AG04450 (cell line): ENCODE measurements at regions not wholly inside any gene's neighbourhood (a gene's known extent, or its start where the extent isn't known, plus 50 kb on each side); places are given as distances from the start of the nearest gene placed in this dataset.

Source experiments
- CTCF ChIA-PET: fragments of 300-600, 350-600 bp; formaldehyde crosslinking; extraction: SDS; loops from one replicate; lab custom pipeline; 2022; ENCODE audit warnings: antibody characterized with exemption, inconsistent platforms; lab: Charles Lee
- POLR2A ChIA-PET: fragments of 350-600 bp; formaldehyde crosslinking; extraction: SDS; loops from one replicate; lab custom pipeline; 2021; ENCODE audit warnings: antibody characterized with exemption, inconsistent platforms; lab: Yijun Ruan, JAX
- DNase-seq: peaks from one replicate; pipeline ENCODE4 v3.0.0-alpha.2; 2011; ENCODE audit warnings: low read depth, low spot score
- H3K27ac ChIP-seq: one replicate; pipeline ENCODE4 v1.5.1; 2012; ENCODE audit warnings: low read depth, low read length, control low read depth
- H3K27me3 ChIP-seq: one replicate; pipeline ENCODE4 v1.6.0; 2012; ENCODE audit warnings: low read length; ENCODE audit not compliant: control insufficient read depth, insufficient read depth
- H3K4me3 ChIP-seq: 2 replicates; pipeline ENCODE4 v1.5.1; 2011; ENCODE audit warnings: mild to moderate bottlenecking, low read depth, low read length, control low read depth
- H3K9me3 ChIP-seq: 2 replicates; pipeline ENCODE4 v1.5.1; 2012; ENCODE audit warnings: low read length; ENCODE audit not compliant: control insufficient read depth, insufficient read depth
- CTCF ChIP-seq: IDR thresholded peaks from 2 replicates; pipeline ENCODE4 v1.5.1; 2011; ENCODE audit warnings: low read depth, low read length, control low read depth, inconsistent platforms

- ChIA-PET POLR2A (no interaction called here), CTCF (no interaction called here)
- Histone ChIP-seq H3K9me3 (no peaks in the 10 kb centered on the region), H3K27me3 (no peaks in the 10 kb centered on the region), H3K4me3 (no peak overlapping the region), H3K27ac (no peak overlapping the region)
- DNase-seq, result no peak
- TF ChIP-seq CTCF, result no peak
These were observed 205.4 kb upstream of the CARD18 start for GRCh38 chr11:105344938-105345337.

GRCh38 chr11:105334025-105334714 is 194.6 kb upstream of the CARD18 start:
- Histone ChIP-seq H3K4me3 (no peak overlapping the region), H3K9me3 (no peaks in the 10 kb centered on the region), H3K27ac (no peak overlapping the region), H3K27me3 (no peaks in the 10 kb centered on the region)
- CTCF ChIA-PET, result no interaction called here
- POLR2A ChIA-PET, result no interaction called here
- no peak for DNase-seq
- no peak for TF ChIP-seq CTCF

- no peak for TF ChIP-seq CTCF
- H3K9me3 ChIP-seq, result no peaks in the 10 kb centered on the region
- POLR2A ChIA-PET, result no interaction called here
- CTCF ChIA-PET, result no interaction called here
- no peak for DNase-seq
- H3K27ac ChIP-seq, result no peak overlapping the region
- no peaks in the 10 kb centered on the region for H3K27me3 ChIP-seq
- H3K4me3 ChIP-seq, result no peak overlapping the region
These were observed 193.6 kb upstream of the CARD18 start for GRCh38 chr11:105333153-105333552.

- CTCF ChIA-PET, result no interaction called here
- Histone ChIP-seq H3K27ac (no peak overlapping the region), H3K9me3 (no peaks in the 10 kb centered on the region), H3K27me3 (no peaks in the 10 kb centered on the region), H3K4me3 (no peak overlapping the region)
- POLR2A ChIA-PET, result no interaction called here
- DNase-seq, result no peak
- TF ChIP-seq CTCF, result no peak
These were observed 192.6 kb upstream of the CARD18 start for GRCh38 chr11:105332171-105332570.

GRCh38 chr11:105328061-105328460 is 188.5 kb upstream of the CARD18 start:
- CTCF ChIA-PET, result interaction anchor here (0.6 kb wide), 1 partner anchor 120 kb away, joined by 4 read pairs; no protein-coding TSS in a partner anchor
- Histone ChIP-seq H3K27ac (no peak overlapping the region), H3K27me3 (no peaks in the 10 kb centered on the region), H3K4me3 (no peak overlapping the region), H3K9me3 (no peaks in the 10 kb centered on the region)
- POLR2A ChIA-PET, result no interaction called here
- no peak for DNase-seq
- TF ChIP-seq CTCF, result no peak
